ENCODE measurements at regions not wholly inside any gene's neighbourhood (a gene's known extent, or its start where the extent isn't known, plus 50 kb on each side); places are given as distances from the start of the nearest gene placed in this dataset.
"Not testable (repeated sequence)": the region's sequence is repeated elsewhere in the genome, so short reads cannot be mapped to it uniquely, and the experiment has no call there.

GRCh38 chr11:23834306-23834705 lies 662.5 kb upstream of the LUZP2 start:
- not testable (repeated sequence) for TF ChIP-seq CTCF, EP300 (IDR thresholded peaks at IDR 0.05)

Data from stomach (tissue), 4 donors.